Anterior cingulate cortex (tissue), 58 donors: ENCODE measurements at regions not wholly inside any gene's neighbourhood (a gene's known extent, or its start where the extent isn't known, plus 50 kb on each side); places are given as distances from the start of the nearest gene placed in this dataset.

Source experiments
- DNase-seq, 58 donors: peaks; one replicate each; lab custom pipeline; 2025; lab: John Stamatoyannopoulos, UW

- DNase-seq: no peak
These were observed 115.5 kb upstream of the TMEM18 start for GRCh38 chr2:792687-793086.

GRCh38 chr2:790634-791245 is 113.5 kb upstream of the TMEM18 start:
- no peak for DNase-seq

GRCh38 chr2:790081-790480 is 112.9 kb upstream of the TMEM18 start:
- DNase-seq: no peak

GRCh38 chr2:789529-789928 is 112.3 kb upstream of the TMEM18 start:
- no peak for DNase-seq

GRCh38 chr2:788227-789032 is 111.2 kb upstream of the TMEM18 start:
- no peak for DNase-seq

GRCh38 chr2:784753-785152 is 107.5 kb upstream of the TMEM18 start:
- no peak for DNase-seq

- no peak for DNase-seq
These were observed 103.4 kb upstream of the TMEM18 start for GRCh38 chr2:780581-780980.

- DNase-seq: no peak
These were observed 102.8 kb upstream of the TMEM18 start for GRCh38 chr2:780002-780401.

- DNase-seq: no peak
These were observed 101.6 kb upstream of the TMEM18 start for GRCh38 chr2:778731-779350.

GRCh38 chr2:777546-777945 is 100.3 kb upstream of the TMEM18 start:
- no peak for DNase-seq

- DNase-seq: no peak
These were observed 99.8 kb upstream of the TMEM18 start for GRCh38 chr2:777051-777450.

GRCh38 chr2:776487-776886 is 99.3 kb upstream of the TMEM18 start:
- no peak for DNase-seq

GRCh38 chr2:776038-776437 is 98.8 kb upstream of the TMEM18 start:
- no peak for DNase-seq

GRCh38 chr2:774436-774835 is 97.2 kb upstream of the TMEM18 start:
- DNase-seq: no peak

GRCh38 chr2:773256-774160 is 96.3 kb upstream of the TMEM18 start:
- no peak for DNase-seq

- no peak for DNase-seq
These were observed 94.3 kb upstream of the TMEM18 start for GRCh38 chr2:771538-771937.

GRCh38 chr2:770776-771175 is 93.6 kb upstream of the TMEM18 start:
- no peak for DNase-seq

- no peak for DNase-seq
These were observed 92.6 kb upstream of the TMEM18 start for GRCh38 chr2:769771-770170.

GRCh38 chr2:768451-768850 is 91.2 kb upstream of the TMEM18 start:
- no peak for DNase-seq

- DNase-seq: no peak
These were observed 90.7 kb upstream of the TMEM18 start for GRCh38 chr2:767944-768343.

GRCh38 chr2:767440-767839 is 90.2 kb upstream of the TMEM18 start:
- DNase-seq: no peak
